ENCODE measurements at regions not wholly inside any gene's neighbourhood (a gene's known extent, or its start where the extent isn't known, plus 50 kb on each side); places are given as distances from the start of the nearest gene placed in this dataset.

DNA sequence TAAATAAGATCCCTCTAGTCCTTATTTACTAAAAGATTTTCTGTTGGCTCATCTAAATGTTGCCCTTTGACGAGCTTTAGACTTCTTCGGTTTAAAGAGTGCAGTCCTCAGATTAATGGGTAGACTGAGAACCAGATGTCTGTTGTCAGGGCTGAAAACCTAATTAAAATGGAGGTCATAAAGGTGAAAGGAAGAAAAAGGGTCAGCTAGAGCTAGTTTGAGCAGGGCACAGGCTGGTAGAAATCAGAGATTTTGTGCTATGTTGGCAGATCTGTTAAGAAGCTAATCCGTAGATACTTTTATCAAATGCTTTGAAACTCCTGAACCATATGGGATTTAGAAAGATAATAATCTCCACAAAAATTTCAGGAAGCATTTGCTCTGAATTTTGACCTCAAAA lies 959.0 kb downstream of the PLA2G4A start:
- Histone ChIP-seq H4K20me1 (no peaks in the 10 kb centered on the region), H3K36me3 (no peaks in the 10 kb centered on the region), H3K9me3 (no peaks in the 10 kb centered on the region), H3K4me2 (no peak overlapping the region), H3K4me3 (no peak overlapping the region), H3K27me3 (no peaks in the 10 kb centered on the region), H3K9ac (no peak overlapping the region), H3K27ac (no peak overlapping the region), H3K4me1 (no peaks in the 10 kb centered on the region)
- no peak for TF ChIP-seq Cebpa-rat (IDR thresholded peaks at IDR 0.05)

DNA sequence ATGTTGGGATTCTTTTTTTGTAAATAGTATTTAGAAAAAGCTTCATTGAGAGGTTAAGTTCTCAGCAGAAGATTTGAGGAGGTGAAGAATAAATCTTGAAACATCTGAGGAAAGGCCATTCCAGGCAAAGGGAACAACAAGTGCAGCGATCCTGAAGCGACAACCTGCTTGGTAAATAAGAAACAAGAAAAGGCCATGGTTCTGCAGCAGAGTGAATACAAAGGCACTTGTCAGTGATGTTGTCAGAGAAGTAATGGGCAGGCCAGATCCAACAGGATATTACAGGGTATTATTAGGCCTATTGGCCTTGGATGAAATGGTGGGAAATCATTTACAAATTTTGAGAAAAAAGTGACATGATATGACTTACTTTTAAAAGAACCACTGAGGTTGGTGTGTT lies 960.0 kb downstream of the PLA2G4A start:
- Histone ChIP-seq H3K4me1 (no peaks in the 10 kb centered on the region), H3K36me3 (no peaks in the 10 kb centered on the region), H3K4me2 (no peak overlapping the region), H3K9me3 (no peaks in the 10 kb centered on the region), H3K27ac (no peak overlapping the region), H3K27me3 (no peaks in the 10 kb centered on the region), H3K9ac (no peak overlapping the region), H3K4me3 (no peak overlapping the region), H4K20me1 (no peaks in the 10 kb centered on the region)
- no peak for TF ChIP-seq Cebpa-rat (IDR thresholded peaks at IDR 0.05)

DNA sequence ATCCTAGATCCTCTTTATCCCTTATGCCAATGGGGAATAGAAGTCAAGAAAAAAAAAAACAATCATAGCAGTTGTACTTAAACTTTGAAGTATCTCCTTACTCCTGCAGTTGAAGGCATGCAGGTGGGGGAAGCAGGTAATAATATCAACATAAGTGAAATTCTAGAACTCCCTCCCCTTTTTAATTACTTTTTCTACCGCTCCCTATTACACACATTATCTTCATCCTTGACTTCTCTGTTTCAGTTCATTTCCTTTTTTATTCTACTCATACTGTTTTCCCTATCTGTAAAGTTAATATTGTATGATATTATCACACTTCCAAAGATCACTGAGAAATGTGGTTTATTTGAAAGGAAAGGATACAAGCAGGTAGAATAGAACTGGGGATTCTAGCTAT lies 962.0 kb downstream of the PLA2G4A start:
- no peak overlapping the region for H3K27ac ChIP-seq
- H3K4me1 ChIP-seq = no peaks in the 10 kb centered on the region
- H3K4me2 ChIP-seq = no peak overlapping the region
- no peaks in the 10 kb centered on the region for H3K27me3 ChIP-seq
- no peak overlapping the region for H3K9ac ChIP-seq
- no peak overlapping the region for H3K4me3 ChIP-seq
- no peaks in the 10 kb centered on the region for H4K20me1 ChIP-seq
- H3K9me3 ChIP-seq = no peaks in the 10 kb centered on the region
- no peaks in the 10 kb centered on the region for H3K36me3 ChIP-seq
- TF ChIP-seq Cebpa-rat (IDR thresholded peaks at IDR 0.05) = no peak

DNA sequence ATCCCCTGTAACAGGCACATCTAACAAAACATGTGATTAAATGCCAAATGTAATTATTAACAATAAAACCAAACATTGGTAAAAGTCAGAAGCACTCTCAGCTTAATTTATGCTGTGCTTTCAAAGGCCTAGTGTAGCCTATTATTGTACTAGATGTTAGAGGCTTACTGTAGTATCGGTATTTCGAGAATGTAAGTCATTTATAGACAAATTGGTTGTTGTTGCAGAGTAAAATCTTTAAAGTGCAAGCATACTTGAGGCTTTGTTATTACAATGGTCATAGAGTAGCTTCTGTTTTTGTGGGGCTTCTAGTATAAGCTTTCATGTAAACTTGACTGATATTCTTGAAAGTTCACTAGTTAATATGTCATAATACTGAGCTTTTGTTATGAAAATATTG lies 965.8 kb downstream of the PLA2G4A start:
- TF ChIP-seq Cebpa-rat (IDR thresholded peaks at IDR 0.05) = no peak
- Histone ChIP-seq H3K4me3 (no peak overlapping the region), H3K4me2 (no peak overlapping the region), H3K9ac (no peak overlapping the region), H3K4me1 (no peaks in the 10 kb centered on the region), H4K20me1 (no peaks in the 10 kb centered on the region), H3K27ac (no peak overlapping the region), H3K36me3 (no peaks in the 10 kb centered on the region), H3K27me3 (no peaks in the 10 kb centered on the region), H3K9me3 (no peaks in the 10 kb centered on the region)

DNA sequence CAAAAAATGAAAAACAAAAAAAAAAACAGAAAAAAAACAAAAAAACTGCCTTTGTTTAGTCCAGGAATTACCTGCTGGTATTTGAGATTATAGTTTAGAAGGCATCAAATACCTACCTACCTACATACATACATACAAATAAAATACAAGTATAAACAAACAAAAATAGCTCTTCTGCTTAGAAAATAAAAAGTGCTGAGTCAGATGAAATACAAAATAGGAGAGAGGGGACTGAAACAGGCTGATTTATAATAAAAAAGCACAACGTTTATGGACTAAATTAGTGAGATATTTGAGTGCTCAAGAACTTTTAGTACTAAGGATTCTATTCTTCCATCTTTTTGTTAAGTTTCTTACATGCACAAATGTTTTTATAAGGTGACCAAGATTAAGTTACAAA lies 980.8 kb downstream of the PLA2G4A start:
- H3K27me3 ChIP-seq = no peaks in the 10 kb centered on the region
- H3K4me2 ChIP-seq = no peak overlapping the region
- TF ChIP-seq Cebpa-rat (IDR thresholded peaks at IDR 0.05) = no peak
- no peak overlapping the region for H3K9ac ChIP-seq
- no peaks in the 10 kb centered on the region for H3K4me1 ChIP-seq
- no peaks in the 10 kb centered on the region for H3K9me3 ChIP-seq
- no peaks in the 10 kb centered on the region for H4K20me1 ChIP-seq
- no peak overlapping the region for H3K27ac ChIP-seq
- no peak overlapping the region for H3K4me3 ChIP-seq
- no peaks in the 10 kb centered on the region for H3K36me3 ChIP-seq

DNA sequence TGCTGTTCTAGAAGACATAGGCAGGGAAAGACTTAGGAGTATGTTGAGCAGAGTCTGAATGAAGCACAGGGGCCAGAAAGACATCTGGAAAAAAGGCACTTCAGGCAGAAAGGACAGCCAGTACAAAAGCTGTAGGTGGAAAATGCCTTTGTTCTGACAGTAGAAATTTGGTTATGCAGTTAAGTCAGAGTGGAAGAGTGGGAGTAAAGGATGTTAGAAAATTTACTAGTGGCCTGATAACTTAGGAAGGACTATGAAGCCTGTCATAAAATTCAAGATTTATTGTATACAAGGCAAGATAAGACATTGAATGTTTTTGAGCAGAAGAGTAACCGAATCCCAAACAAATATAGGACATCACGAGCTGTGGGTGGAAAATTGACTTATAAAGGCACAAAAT lies 987.9 kb downstream of the PLA2G4A start:
- Histone ChIP-seq H3K4me2 (no peak overlapping the region), H3K9ac (no peak overlapping the region), H3K27me3 (no peaks in the 10 kb centered on the region), H3K4me1 (no peaks in the 10 kb centered on the region), H3K9me3 (no peaks in the 10 kb centered on the region), H3K4me3 (no peak overlapping the region), H3K27ac (no peak overlapping the region), H3K36me3 (no peaks in the 10 kb centered on the region), H4K20me1 (no peaks in the 10 kb centered on the region)
- no peak for TF ChIP-seq Cebpa-rat (IDR thresholded peaks at IDR 0.05)

DNA sequence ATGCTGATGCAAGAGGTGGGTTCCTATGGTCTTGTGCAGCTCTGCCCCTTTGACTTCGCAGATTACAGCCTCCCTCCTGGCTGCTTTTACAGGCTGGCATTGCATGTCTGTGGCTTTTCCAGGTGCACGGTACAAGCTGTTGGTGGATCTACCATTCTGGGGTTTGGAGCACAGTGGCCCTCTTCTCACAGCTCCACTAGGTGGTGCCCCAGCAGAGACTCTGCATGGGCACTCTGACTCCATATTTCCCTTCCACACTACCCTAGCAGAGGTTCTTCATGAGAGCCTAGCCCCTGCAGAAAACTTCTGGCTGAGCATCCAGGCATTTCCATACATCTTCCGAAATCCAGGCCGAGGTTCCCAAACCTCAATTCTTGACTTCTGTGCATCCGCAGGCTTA lies 989.0 kb downstream of the PLA2G4A start:
- no peak overlapping the region for H3K4me2 ChIP-seq
- H3K9ac ChIP-seq = no peak overlapping the region
- H3K4me1 ChIP-seq = no peaks in the 10 kb centered on the region
- H4K20me1 ChIP-seq = no peaks in the 10 kb centered on the region
- H3K4me3 ChIP-seq = no peak overlapping the region
- no peaks in the 10 kb centered on the region for H3K36me3 ChIP-seq
- H3K27ac ChIP-seq = no peak overlapping the region
- no peaks in the 10 kb centered on the region for H3K9me3 ChIP-seq
- TF ChIP-seq Cebpa-rat (IDR thresholded peaks at IDR 0.05) = no peak
- no peaks in the 10 kb centered on the region for H3K27me3 ChIP-seq

DNA sequence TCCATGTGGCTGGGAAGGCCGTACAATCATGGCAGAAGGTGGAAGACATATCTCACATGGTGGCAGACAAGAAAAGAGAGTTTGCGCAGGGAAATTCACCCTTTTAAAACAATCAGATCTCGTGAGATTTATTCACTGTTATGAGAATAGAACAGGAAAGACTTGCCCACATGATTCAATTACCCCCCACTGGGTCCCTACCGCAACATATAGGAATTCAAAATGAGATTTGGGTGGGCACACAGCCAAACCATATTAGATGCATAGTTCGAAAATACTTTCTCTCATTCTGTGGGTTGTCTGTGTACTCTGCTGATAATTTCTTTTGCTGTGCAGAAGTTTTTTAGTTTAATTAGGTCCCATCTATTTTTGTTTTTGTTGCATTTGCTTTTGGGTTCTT lies 990.3 kb downstream of the PLA2G4A start:
- Histone ChIP-seq H3K27ac (no peak overlapping the region), H3K36me3 (no peaks in the 10 kb centered on the region), H4K20me1 (no peaks in the 10 kb centered on the region), H3K27me3 (no peaks in the 10 kb centered on the region), H3K9me3 (no peaks in the 10 kb centered on the region), H3K4me3 (no peak overlapping the region), H3K4me2 (no peak overlapping the region), H3K4me1 (no peaks in the 10 kb centered on the region), H3K9ac (no peak overlapping the region)
- TF ChIP-seq Cebpa-rat (IDR thresholded peaks at IDR 0.05) = no peak

DNA sequence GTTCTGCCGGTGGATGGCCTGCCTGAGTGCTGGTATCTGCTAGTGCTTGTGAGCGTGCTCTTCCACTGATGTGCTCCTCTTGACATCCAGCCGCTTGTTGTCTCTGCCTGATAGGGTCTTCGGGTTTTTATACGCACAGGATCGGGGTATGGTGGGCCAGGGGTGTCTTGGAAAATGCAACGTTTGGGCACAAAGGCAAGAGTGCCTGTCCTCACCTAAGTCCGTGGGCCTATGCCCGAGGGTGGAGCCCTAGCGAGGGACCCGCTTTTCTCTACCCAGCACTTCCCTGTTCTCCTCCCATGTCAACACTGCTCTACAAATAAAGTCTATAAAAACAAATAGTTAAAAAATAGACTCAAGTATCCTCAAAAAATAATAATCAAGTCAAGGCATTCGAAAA lies 1007.8 kb downstream of the PLA2G4A start:
- H3K36me3 ChIP-seq = no peaks in the 10 kb centered on the region
- TF ChIP-seq Cebpa-rat (IDR thresholded peaks at IDR 0.05) = no peak
- H3K4me3 ChIP-seq = no peak overlapping the region
- no peak overlapping the region for H3K27ac ChIP-seq
- no peaks in the 10 kb centered on the region; the same call in 1 of the 2 replicates for H3K9me3 ChIP-seq
- H3K4me1 ChIP-seq = no peaks in the 10 kb centered on the region
- H4K20me1 ChIP-seq = no peaks in the 10 kb centered on the region
- H3K27me3 ChIP-seq = no peaks in the 10 kb centered on the region
- H3K9ac ChIP-seq = no peak overlapping the region
- H3K4me2 ChIP-seq = no peak overlapping the region

DNA sequence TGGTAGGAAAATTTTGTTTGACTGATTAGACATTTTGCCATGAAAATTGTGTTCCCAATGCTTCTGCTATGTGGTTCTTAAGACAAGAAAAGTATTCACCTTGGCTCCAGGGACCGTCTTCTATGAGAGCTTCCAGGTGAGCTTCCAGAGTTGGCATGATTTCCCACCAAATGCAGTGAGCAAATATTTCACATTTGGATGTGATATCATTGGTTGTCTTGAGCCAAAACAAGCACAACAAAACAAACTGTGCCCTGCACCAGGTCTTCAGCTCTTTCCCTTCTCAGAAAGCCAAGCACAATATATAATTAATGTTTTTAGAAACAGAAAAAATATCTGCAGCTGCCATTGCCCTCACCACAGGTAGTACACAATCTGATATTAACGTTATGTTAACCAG lies 1009.0 kb downstream of the PLA2G4A start:
- Histone ChIP-seq H3K4me1 (no peaks in the 10 kb centered on the region), H3K27ac (no peak overlapping the region), H3K36me3 (no peaks in the 10 kb centered on the region), H3K27me3 (no peaks in the 10 kb centered on the region), H3K9ac (no peak overlapping the region), H4K20me1 (no peaks in the 10 kb centered on the region), H3K4me3 (no peak overlapping the region), H3K9me3 (peaks cover 12% of the 10 kb centered on the region), H3K4me2 (no peak overlapping the region)
- TF ChIP-seq Cebpa-rat (IDR thresholded peaks at IDR 0.05) = no peak

Measured in BLaER1 (cell line).